HUES6 (cell line): ENCODE measurements at regions not wholly inside any gene's neighbourhood (a gene's known extent, or its start where the extent isn't known, plus 50 kb on each side); places are given as distances from the start of the nearest gene placed in this dataset.

Experiments
- H3K27ac ChIP-seq: 2 replicates; pipeline ENCODE4 v1.7.0; 2013; ENCODE audit warnings: low read depth, mild to moderate bottlenecking, low read length, inconsistent platforms
- H3K27me3 ChIP-seq: 2 replicates; pipeline ENCODE4 v1.6.1; 2013; ENCODE audit warnings: low read length; ENCODE audit not compliant: control insufficient read depth, insufficient read depth
- H3K36me3 ChIP-seq: 2 replicates; pipeline ENCODE4 v1.6.1; 2013; ENCODE audit warnings: low read length; ENCODE audit not compliant: control insufficient read depth, insufficient read depth
- H3K4me1 ChIP-seq: 2 replicates; pipeline ENCODE4 v1.6.1; 2013; ENCODE audit warnings: low read length; ENCODE audit not compliant: control insufficient read depth, insufficient read depth
- H3K4me3 ChIP-seq: 2 replicates; pipeline ENCODE4 v1.5.1; 2013; ENCODE audit warnings: low read depth, low read length
- H3K9ac ChIP-seq: one replicate; pipeline ENCODE4 v1.6.1; 2013; ENCODE audit warnings: mild to moderate bottlenecking, low read length
- H3K9me3 ChIP-seq: 2 replicates; pipeline ENCODE4 v1.6.1; 2013; ENCODE audit warnings: low read depth, low read length; ENCODE audit not compliant: control insufficient read depth, insufficient read depth

DNA sequence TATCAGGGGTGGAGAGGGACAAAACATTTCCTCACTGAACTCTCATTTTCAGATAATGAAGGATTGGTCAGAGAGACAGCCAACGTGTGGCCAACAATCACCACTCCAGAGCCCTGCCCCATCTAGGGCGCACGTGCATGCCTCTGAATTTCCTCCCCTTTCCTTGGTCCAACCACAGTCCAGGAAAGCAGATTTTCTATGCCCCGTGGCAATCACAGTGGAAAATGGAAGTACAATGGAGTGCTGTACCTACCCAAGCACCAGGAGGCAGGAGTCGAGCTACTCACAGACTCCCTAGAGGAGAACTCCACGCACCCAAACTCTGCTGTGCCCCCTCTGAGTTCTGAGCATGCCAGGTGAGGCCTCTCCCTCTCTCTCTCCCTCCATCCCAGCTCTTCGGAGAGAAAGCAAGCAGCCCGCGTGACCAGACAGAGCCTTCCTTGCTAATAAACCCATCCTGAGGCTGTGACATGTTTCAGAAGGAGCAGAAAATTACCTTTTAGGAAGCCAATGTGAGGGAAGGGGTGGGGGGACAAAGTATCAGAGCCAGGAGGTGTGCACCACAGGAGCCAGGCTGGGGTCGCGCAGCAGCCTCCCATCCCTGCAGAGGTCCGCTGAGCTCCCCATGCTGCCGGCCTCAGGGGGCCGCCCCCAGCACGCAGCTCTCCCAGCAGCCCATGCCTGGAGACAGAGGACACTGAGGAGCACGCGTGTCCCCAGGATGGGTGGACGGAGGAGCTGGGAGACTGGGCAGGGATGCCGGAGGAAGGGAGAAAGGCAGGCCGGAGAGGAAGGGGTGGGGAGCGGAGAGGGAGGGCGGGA is 73.4 kb downstream of the PITPNM2 start:
- Histone ChIP-seq H3K36me3 (no peaks in the 10 kb centered on the region), H3K4me3 (no peak overlapping the region), H3K9ac (no peak overlapping the region), H3K27ac (no peak overlapping the region), H3K4me1 (peaks cover 42% of the 10 kb centered on the region), H3K27me3 (no peaks in the 10 kb centered on the region), H3K9me3 (no peaks in the 10 kb centered on the region)

DNA sequence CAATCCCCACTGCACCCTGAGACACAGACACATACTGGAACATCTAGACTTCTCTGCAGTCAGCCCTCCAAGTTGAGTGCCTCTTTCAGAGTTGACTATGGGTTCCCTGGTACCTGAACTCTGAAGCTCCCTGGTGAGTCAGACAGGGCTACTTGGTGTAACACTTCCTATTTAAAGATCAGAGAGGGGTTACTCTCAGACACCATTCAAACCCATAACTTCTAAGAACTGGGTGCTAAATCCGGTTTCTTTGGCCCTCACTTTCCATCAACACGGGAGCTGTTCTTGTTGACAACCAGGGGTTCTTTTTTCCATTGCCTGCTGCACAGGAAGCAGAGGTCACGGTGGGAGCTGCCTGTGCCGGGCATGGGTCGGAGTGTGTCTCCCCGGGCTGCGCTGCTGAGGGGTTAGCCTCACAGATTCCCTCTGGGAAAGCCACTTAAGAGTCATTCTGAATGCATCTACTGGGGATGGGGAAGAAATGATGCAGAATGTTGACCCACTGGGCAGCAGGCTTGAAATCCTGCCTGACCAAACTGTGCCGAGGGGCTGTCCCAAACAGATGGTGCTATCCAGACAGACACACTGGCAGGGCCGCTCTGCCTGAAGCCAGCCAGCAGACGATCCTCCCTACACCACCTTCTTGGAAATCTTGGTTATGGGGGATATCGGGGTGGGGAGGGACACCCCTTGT is 74.1 kb downstream of the PITPNM2 start:
- peaks cover 39% of the 10 kb centered on the region for H3K4me1 ChIP-seq
- H3K36me3 ChIP-seq, result no peaks in the 10 kb centered on the region
- H3K9me3 ChIP-seq, result no peaks in the 10 kb centered on the region
- no peaks in the 10 kb centered on the region for H3K27me3 ChIP-seq
- no peak overlapping the region for H3K4me3 ChIP-seq
- no peak overlapping the region for H3K27ac ChIP-seq
- no peak overlapping the region for H3K9ac ChIP-seq

DNA sequence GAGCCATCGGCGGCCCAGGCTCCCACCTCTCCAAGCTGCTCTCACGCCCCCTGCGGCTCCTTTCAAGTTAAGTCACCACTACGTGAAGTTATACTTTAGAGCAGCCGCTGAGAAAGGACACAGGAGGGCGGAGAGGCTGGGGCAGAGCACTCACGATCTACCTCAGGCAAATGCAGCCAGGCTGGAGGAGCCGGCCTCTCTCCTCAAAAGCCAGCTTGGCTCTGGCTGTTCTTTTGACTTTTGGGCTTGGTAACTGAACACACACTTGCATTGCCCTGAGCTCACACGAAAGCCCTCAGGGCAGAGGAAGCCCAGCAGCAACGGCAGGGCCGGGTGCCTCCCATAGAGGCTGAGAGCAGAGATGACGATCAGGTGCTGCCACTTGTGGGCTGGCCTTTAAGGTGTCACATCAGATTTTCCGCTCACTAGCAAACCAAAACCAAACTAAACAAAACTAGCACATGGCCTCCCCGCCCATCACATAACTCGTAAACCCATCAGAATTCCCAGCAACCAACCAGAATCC is 75.2 kb downstream of the PITPNM2 start:
- Histone ChIP-seq H3K9me3 (no peaks in the 10 kb centered on the region), H3K27me3 (no peaks in the 10 kb centered on the region), H3K36me3 (no peaks in the 10 kb centered on the region), H3K4me3 (no peak overlapping the region), H3K27ac (no peak overlapping the region), H3K9ac (no peak overlapping the region), H3K4me1 (peaks cover 40% of the 10 kb centered on the region)

DNA sequence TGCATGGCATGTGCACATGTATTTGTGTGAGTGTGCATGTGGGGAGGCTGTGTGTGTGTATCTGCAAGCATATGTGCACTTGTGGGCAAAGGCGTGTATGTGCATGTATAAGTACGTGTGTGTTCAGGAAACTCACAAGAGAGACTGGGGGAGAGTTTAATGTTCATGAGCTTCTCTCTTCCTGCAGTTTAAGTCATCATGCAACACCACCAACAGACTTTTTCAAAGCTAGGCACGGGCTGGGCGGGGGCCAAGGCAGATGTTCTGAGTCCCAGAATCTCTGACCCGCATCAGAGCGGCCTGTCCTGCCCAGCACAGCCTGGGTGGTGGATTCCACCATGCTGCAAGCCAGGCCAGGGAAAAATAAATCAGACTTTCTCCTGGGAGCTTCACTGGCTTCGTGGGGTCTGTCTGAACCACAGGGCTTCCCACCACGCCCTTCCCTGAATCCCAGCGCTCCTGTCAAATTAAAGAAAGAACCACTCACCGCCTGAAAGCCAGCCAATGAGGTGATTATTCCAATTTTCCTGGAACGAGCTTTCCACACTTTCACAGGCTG is 75.7 kb downstream of the PITPNM2 start:
- no peak overlapping the region for H3K27ac ChIP-seq
- no peaks in the 10 kb centered on the region for H3K27me3 ChIP-seq
- H3K4me1 ChIP-seq, result peaks cover 40% of the 10 kb centered on the region
- H3K36me3 ChIP-seq, result no peaks in the 10 kb centered on the region
- H3K9ac ChIP-seq, result no peak overlapping the region
- H3K9me3 ChIP-seq, result no peaks in the 10 kb centered on the region
- no peak overlapping the region for H3K4me3 ChIP-seq

DNA sequence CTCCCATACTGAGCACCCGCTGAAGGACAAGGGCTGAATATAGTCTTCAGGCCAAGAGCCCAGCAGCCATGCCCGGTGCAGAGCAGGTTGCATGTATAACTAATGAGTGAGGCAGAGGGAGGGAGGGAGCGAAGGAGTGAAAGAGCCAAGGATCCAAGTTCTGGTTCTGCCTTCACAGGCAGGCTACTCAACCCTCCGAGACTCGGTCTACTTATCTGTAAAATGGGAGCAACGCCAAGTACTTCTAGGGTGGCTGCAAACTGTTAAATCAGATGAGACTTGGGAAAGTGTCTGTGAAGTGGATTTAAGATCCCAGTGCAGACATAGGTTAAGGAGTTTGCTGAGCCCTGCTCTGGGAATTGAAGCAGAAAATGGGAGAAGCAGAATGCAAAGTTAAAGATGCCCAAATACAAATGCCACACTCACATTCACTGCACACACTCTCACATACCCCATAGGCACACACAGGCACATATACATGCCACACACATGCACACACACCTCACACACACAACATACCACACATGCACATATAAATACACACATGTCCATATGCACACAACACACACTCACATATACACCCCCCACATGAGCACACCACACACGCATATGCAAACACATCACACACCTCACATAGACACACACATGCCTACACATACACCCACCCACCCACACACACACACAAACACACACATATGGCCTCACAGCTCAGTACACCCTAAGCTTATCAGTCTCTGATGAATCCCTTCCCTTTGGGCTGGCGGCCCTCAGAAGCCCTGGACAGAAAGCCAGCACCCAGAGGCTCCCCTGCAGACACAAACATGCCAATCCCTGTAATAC is 76.7 kb downstream of the PITPNM2 start:
- no peaks in the 10 kb centered on the region for H3K27me3 ChIP-seq
- H3K27ac ChIP-seq, result no peak overlapping the region
- H3K9me3 ChIP-seq, result no peaks in the 10 kb centered on the region
- no peaks in the 10 kb centered on the region for H3K36me3 ChIP-seq
- H3K4me1 ChIP-seq, result peaks cover 40% of the 10 kb centered on the region
- no peak overlapping the region for H3K4me3 ChIP-seq
- no peak overlapping the region for H3K9ac ChIP-seq

DNA sequence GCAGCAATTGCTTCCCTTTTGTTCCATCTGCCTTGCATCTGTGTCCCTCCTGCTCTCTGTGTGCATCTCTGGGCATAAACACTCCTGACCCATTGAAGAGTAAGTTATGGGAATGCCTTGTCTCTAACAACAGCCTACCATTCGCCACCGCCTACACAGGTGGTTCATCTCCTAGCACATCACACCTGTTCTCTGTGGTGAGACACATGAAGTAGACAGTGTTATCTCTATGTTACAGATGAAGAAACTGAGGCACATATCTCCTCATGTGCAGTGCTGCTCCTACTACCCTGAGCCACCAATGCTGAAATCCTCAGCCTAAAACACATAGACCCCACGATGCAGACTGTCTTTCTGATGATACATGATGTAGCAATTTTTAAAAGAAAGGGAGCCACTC is 77.6 kb downstream of the PITPNM2 start:
- no peaks in the 10 kb centered on the region for H3K27me3 ChIP-seq
- no peaks in the 10 kb centered on the region for H3K36me3 ChIP-seq
- no peak overlapping the region for H3K9ac ChIP-seq
- peaks cover 40% of the 10 kb centered on the region for H3K4me1 ChIP-seq
- H3K4me3 ChIP-seq, result no peak overlapping the region
- H3K27ac ChIP-seq, result no peak overlapping the region
- H3K9me3 ChIP-seq, result no peaks in the 10 kb centered on the region

DNA sequence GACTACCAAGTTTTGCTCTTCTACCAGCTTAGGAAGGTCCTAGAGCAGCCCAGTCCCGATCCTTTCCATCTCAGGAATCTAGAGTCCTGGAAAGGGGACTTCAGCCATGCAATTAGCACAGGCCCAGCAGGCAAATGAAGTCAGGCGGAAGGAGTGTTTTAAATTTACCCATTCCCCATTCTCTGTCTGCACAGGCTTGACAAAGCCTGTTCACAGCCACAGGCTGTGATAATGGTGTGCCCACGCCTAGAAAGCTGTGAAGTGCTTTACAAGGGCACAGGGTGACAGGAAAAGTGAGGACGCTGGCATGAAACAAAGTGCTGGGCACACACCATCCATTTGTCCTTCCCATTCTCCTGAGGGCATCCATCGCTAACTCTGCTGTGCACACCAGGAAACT is 79.0 kb downstream of the PITPNM2 start:
- Histone ChIP-seq H3K4me3 (no peak overlapping the region), H3K27me3 (no peaks in the 10 kb centered on the region), H3K36me3 (no peaks in the 10 kb centered on the region), H3K4me1 (peaks cover 30% of the 10 kb centered on the region), H3K27ac (no peak overlapping the region), H3K9me3 (no peaks in the 10 kb centered on the region), H3K9ac (no peak overlapping the region)

DNA sequence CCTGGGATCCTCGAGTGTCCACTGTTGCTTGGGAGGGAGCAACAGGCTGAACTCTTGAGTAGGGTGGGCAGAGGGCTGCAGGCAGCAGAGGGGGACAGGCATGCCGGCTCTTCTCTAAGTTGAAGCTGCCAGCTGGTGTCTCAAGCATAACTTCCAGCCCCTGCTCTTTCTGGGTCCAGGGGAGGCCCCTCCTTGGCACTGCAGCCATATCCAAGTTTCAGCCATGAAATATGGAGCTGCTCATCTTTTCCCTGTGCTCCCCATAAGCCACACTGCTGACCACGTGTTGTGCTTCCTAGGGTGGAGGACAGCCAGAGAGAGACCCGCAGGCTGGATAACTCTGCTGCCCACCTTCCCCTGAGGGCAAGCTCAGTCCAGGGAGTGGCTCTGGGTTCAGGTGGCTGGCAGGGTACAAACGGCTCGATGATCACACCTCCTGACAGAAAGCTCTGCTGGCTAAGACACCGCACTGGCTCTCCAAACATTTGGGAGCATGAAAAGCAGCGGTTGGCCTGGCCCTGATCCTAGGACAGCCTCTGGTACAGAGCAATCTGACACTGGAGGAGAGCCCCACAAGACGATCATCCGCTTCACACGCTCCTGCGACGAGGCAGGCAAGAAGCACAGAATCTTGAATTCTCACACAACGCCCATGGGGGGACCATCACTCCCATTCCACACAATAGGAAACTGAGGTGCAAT is 79.6 kb downstream of the PITPNM2 start:
- Histone ChIP-seq H3K36me3 (no peaks in the 10 kb centered on the region), H3K4me3 (no peak overlapping the region), H3K27ac (no peak overlapping the region), H3K9me3 (no peaks in the 10 kb centered on the region), H3K4me1 (peaks cover 24% of the 10 kb centered on the region), H3K27me3 (no peaks in the 10 kb centered on the region), H3K9ac (no peak overlapping the region)

DNA sequence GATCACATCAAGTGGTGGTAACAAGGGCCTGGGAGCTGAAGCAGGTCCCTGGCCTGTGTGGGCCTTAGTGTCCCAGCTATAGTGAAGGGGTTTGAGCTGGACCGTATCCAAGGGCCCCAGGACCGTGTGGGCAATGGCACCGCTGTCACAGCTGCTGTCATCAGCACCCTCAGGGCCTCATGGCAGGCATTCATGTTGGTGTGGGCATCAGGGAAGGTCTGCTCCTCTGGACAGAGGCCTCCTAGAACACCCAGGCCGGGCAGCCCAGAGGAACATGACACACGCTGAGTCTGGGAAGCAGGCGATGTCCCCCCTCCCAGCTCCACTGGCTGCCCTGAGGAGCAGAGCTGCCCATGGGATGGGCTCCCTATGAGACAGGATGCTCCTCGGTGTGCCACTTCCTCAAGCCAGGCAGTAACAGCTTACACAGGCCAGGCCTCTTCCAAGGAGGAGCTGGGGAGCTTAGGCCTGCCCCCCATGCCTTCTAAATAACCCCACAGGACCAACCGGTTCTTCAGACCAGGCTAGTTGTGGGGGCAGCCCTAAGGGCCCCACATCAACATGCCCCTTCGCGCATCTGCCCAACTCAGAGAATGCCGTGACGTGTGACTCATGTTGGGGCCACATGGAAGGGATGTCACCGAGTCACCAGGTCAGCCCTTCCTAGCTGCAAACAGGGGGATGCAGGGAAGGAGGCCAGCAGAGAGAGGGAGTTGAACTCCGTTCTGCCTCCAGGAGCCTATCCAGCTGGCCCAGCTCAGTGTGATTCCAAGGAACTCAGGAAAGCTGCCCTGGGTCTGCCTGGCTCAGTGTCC is 80.4 kb downstream of the PITPNM2 start:
- H3K4me3 ChIP-seq, result no peak overlapping the region
- H3K9me3 ChIP-seq, result no peaks in the 10 kb centered on the region
- H3K27me3 ChIP-seq, result no peaks in the 10 kb centered on the region
- no peak overlapping the region for H3K27ac ChIP-seq
- no peak overlapping the region for H3K9ac ChIP-seq
- H3K4me1 ChIP-seq, result peaks cover 20% of the 10 kb centered on the region
- H3K36me3 ChIP-seq, result no peaks in the 10 kb centered on the region; the same call in 1 of the 2 replicates
